ENCODE measurements at regions not wholly inside any gene's neighbourhood (a gene's known extent, or its start where the extent isn't known, plus 50 kb on each side); places are given as distances from the start of the nearest gene placed in this dataset.

GRCh38 chr5:53327811-53328334 lies 152.6 kb upstream of the FST start:
- peak; percentile 71 for DNase-seq (ENCODE audit: low read depth, low spot score)

- DNase-seq (ENCODE audit: low read depth, low spot score) = no peak
Measured at GRCh38 chr5:53330491-53330890, 149.9 kb upstream of the FST start.

GRCh38 chr5:53331463-53331862 lies 149.0 kb upstream of the FST start:
- no peak for DNase-seq (ENCODE audit: low read depth, low spot score)

GRCh38 chr5:53333160-53333559 lies 147.3 kb upstream of the FST start:
- no peak for DNase-seq (ENCODE audit: low read depth, low spot score)

GRCh38 chr5:53334431-53334941 lies 145.9 kb upstream of the FST start:
- no peak for DNase-seq (ENCODE audit: low read depth, low spot score)

- DNase-seq (ENCODE audit: low read depth, low spot score) = no peak
Measured at GRCh38 chr5:53335115-53335514, 145.3 kb upstream of the FST start.

- no peak for DNase-seq (ENCODE audit: low read depth, low spot score)
Measured at GRCh38 chr5:53337827-53338226, 142.6 kb upstream of the FST start.

GRCh38 chr5:53338971-53339370 lies 141.5 kb upstream of the FST start:
- DNase-seq (ENCODE audit: low read depth, low spot score) = no peak

GRCh38 chr5:53339962-53340540 lies 140.4 kb upstream of the FST start:
- DNase-seq (ENCODE audit: low read depth, low spot score) = no peak

GRCh38 chr5:53340956-53341750 lies 139.3 kb upstream of the FST start:
- DNase-seq (ENCODE audit: low read depth, low spot score) = no peak

GRCh38 chr5:53342236-53342635 lies 138.2 kb upstream of the FST start:
- no peak for DNase-seq (ENCODE audit: low read depth, low spot score)

GRCh38 chr5:53343187-53343586 lies 137.2 kb upstream of the FST start:
- no peak for DNase-seq (ENCODE audit: low read depth, low spot score)

GRCh38 chr5:53350368-53350767 lies 130.1 kb upstream of the FST start:
- no peak for DNase-seq (ENCODE audit: low read depth, low spot score)

- DNase-seq (ENCODE audit: low read depth, low spot score) = no peak
Measured at GRCh38 chr5:53350991-53351770, 129.2 kb upstream of the FST start.

- no peak for DNase-seq (ENCODE audit: low read depth, low spot score)
Measured at GRCh38 chr5:53355316-53355715, 125.1 kb upstream of the FST start.

- no peak for DNase-seq (ENCODE audit: low read depth, low spot score)
Measured at GRCh38 chr5:53355931-53356330, 124.5 kb upstream of the FST start.

- no peak for DNase-seq (ENCODE audit: low read depth, low spot score)
Measured at GRCh38 chr5:53357439-53357838, 123.0 kb upstream of the FST start.

- DNase-seq (ENCODE audit: low read depth, low spot score) = no peak
Measured at GRCh38 chr5:53358794-53359193, 121.6 kb upstream of the FST start.

- DNase-seq (ENCODE audit: low read depth, low spot score) = no peak
Measured at GRCh38 chr5:53359916-53360517, 120.4 kb upstream of the FST start.

- no peak for DNase-seq (ENCODE audit: low read depth, low spot score)
Measured at GRCh38 chr5:53360811-53361210, 119.6 kb upstream of the FST start.

- DNase-seq (ENCODE audit: low read depth, low spot score) = no peak
Measured at GRCh38 chr5:53361708-53362107, 118.7 kb upstream of the FST start.

GRCh38 chr5:53362521-53362941 lies 117.9 kb upstream of the FST start:
- DNase-seq (ENCODE audit: low read depth, low spot score) = peak; percentile 96
